DOHH2 (cell line): ENCODE measurements at regions not wholly inside any gene's neighbourhood (a gene's known extent, or its start where the extent isn't known, plus 50 kb on each side); places are given as distances from the start of the nearest gene placed in this dataset.
A peak's percentile ranks its signal among the peaks of the same experiment; 100 is the strongest.

Experiments used
- CTCF ChIP-seq: fragments of 200-600 bp; sonication (generic); IDR thresholded peaks from one replicate; pipeline ENCODE4 v1.5.1; 2014; ENCODE audit warnings: antibody characterized with exemption, mild to moderate bottlenecking, low read depth, low read length; ENCODE audit not compliant: poor library complexity, severe bottlenecking
- EZH2phosphoT487 ChIP-seq: fragments of 200-600 bp; sonication (generic); IDR thresholded peaks from 2 replicates; pipeline ENCODE4 v1.6.1; 2017; ENCODE audit warnings: borderline replicate concordance, mild to moderate bottlenecking, antibody characterized with exemption, low read length, moderate library complexity, mixed read lengths

GRCh38 chr2:228318218-228318617 is 136.7 kb upstream of the SPHKAP start:
- peak; percentile 27 for TF ChIP-seq CTCF
- no peak for TF ChIP-seq EZH2phosphoT487
